Urinary bladder (tissue), 3 donors: ENCODE measurements at regions not wholly inside any gene's neighbourhood (a gene's known extent, or its start where the extent isn't known, plus 50 kb on each side); places are given as distances from the start of the nearest gene placed in this dataset.
"Not testable (repeated sequence)": the region's sequence is repeated elsewhere in the genome, so short reads cannot be mapped to it uniquely, and the experiment has no call there.

Source experiments
- DNase-seq: peaks from one replicate; pipeline ENCODE4 v3.0.0-alpha.2; 2015; ENCODE audit errors: extremely low spot score
- H3K27ac ChIP-seq: one replicate; pipeline ENCODE4 v1.5.1; 2013; ENCODE audit warnings: low read depth, mild to moderate bottlenecking, moderate library complexity
- H3K36me3 ChIP-seq: one replicate; pipeline ENCODE4 v1.6.1; 2013; ENCODE audit warnings: mild to moderate bottlenecking, moderate library complexity; ENCODE audit not compliant: insufficient read depth
- H3K4me1 ChIP-seq: one replicate; pipeline ENCODE4 v1.6.1; 2013; ENCODE audit warnings: mild to moderate bottlenecking, moderate library complexity; ENCODE audit not compliant: insufficient read depth
- H3K4me3 ChIP-seq: one replicate; pipeline ENCODE4 v1.5.1; 2013; ENCODE audit warnings: low read depth, low read length
- WGBS: extraction: QIAGEN DNeasy Blood & Tissue Kit; methylation state at CpG from one replicate; pipeline ENCODE4 v1.1.7; 2013; 5-methylcytosine and 5-hydroxymethylcytosine counted together
- donor health status: healthy with polysubstance abuse.
- donor health status: healthy.

GRCh38 chr15:46079046-46079445 is 444.2 kb downstream of the SQOR start:
- 96% methylated on average over 3 of the region's 3 CpGs for WGBS
- no peak overlapping the region for H3K4me3 ChIP-seq
- no peaks in the 10 kb centered on the region for H3K4me1 ChIP-seq
- DNase-seq: no peak
- no peaks in the 10 kb centered on the region for H3K36me3 ChIP-seq
- no peak overlapping the region for H3K27ac ChIP-seq

GRCh38 chr15:46080016-46080415 is 445.2 kb downstream of the SQOR start:
- DNase-seq: peak; percentile 26
- H3K4me3 ChIP-seq: no peak overlapping the region
- H3K4me1 ChIP-seq: no peaks in the 10 kb centered on the region
- H3K27ac ChIP-seq: no peak overlapping the region
- H3K36me3 ChIP-seq: no peaks in the 10 kb centered on the region
- 36% methylated on average over 7 of the region's 7 CpGs for WGBS

- no peak overlapping the region for H3K4me3 ChIP-seq
- 85% methylated on average over 3 of the region's 3 CpGs for WGBS
- H3K36me3 ChIP-seq: no peaks in the 10 kb centered on the region
- no peaks in the 10 kb centered on the region for H3K4me1 ChIP-seq
- no peak for DNase-seq
- no peak overlapping the region for H3K27ac ChIP-seq
Measured at GRCh38 chr15:46088486-46089445, 453.9 kb downstream of the SQOR start.

- no peak overlapping the region for H3K4me3 ChIP-seq
- DNase-seq: no peak
- H3K4me1 ChIP-seq: no peaks in the 10 kb centered on the region
- H3K27ac ChIP-seq: no peak overlapping the region
- no peaks in the 10 kb centered on the region for H3K36me3 ChIP-seq
- WGBS: 74% methylated on average over 4 of the region's 4 CpGs
Measured at GRCh38 chr15:46089467-46089935, 454.7 kb downstream of the SQOR start.

GRCh38 chr15:46091860-46092450 is 457.1 kb downstream of the SQOR start:
- 74% methylated on average over 16 of the region's 16 CpGs for WGBS
- Histone ChIP-seq H3K4me1 (no peaks in the 10 kb centered on the region), H3K27ac (no peak overlapping the region), H3K36me3 (no peaks in the 10 kb centered on the region), H3K4me3 (no peak overlapping the region)
- no peak for DNase-seq

GRCh38 chr15:46098006-46098405 is 463.2 kb downstream of the SQOR start:
- not testable (repeated sequence) for H3K4me1 ChIP-seq
- WGBS: 98% methylated on average over 32 of the region's 32 CpGs

GRCh38 chr15:46110755-46111154 is 475.9 kb downstream of the SQOR start:
- Histone ChIP-seq H3K36me3 (no peaks in the 10 kb centered on the region), H3K4me3 (no peak overlapping the region), H3K27ac (no peak overlapping the region), H3K4me1 (peaks cover 2% of the 10 kb centered on the region)
- WGBS: 75% methylated on average over 2 of the region's 2 CpGs
- DNase-seq: no peak

More at GRCh38 chr15:46098006-46098405, 463.2 kb downstream of the SQOR start:
- not testable (repeated sequence) for H3K4me3 ChIP-seq, DNase-seq, H3K27ac ChIP-seq, H3K36me3 ChIP-seq

GRCh38 chr15:46111730-46112129 is 476.9 kb downstream of the SQOR start:
- DNase-seq: no peak
- peaks cover 2% of the 10 kb centered on the region for H3K4me1 ChIP-seq
- WGBS: 74% methylated on average over 3 of the region's 3 CpGs
- no peak overlapping the region for H3K4me3 ChIP-seq
- no peak overlapping the region for H3K27ac ChIP-seq
- no peaks in the 10 kb centered on the region for H3K36me3 ChIP-seq

- DNase-seq: no peak
- H3K36me3 ChIP-seq: no peaks in the 10 kb centered on the region
- no peak overlapping the region for H3K27ac ChIP-seq
- H3K4me1 ChIP-seq: no peaks in the 10 kb centered on the region
- no peak overlapping the region for H3K4me3 ChIP-seq
Measured at GRCh38 chr15:46117071-46117470, 482.2 kb downstream of the SQOR start.

- Histone ChIP-seq H3K4me1 (no peaks in the 10 kb centered on the region), H3K36me3 (no peaks in the 10 kb centered on the region), H3K27ac (no peak overlapping the region), H3K4me3 (no peak overlapping the region)
- 87% methylated on average over 3 of the region's 3 CpGs for WGBS
- DNase-seq: no peak
Measured at GRCh38 chr15:46120713-46121112, 485.9 kb downstream of the SQOR start.

- Histone ChIP-seq H3K4me1 (no peaks in the 10 kb centered on the region), H3K4me3 (no peak overlapping the region), H3K36me3 (no peaks in the 10 kb centered on the region), H3K27ac (no peak overlapping the region)
- no peak for DNase-seq
Measured at GRCh38 chr15:46121441-46121840, 486.6 kb downstream of the SQOR start.

GRCh38 chr15:46126581-46126980 is 491.8 kb downstream of the SQOR start:
- 85% methylated on average over 3 of the region's 3 CpGs for WGBS

GRCh38 chr15:46127361-46127874 is 492.6 kb downstream of the SQOR start:
- Histone ChIP-seq H3K4me3 (no peak overlapping the region), H3K36me3 (no peaks in the 10 kb centered on the region), H3K27ac (no peak overlapping the region), H3K4me1 (no peaks in the 10 kb centered on the region)
- no peak for DNase-seq
- 82% methylated on average over 3 of the region's 3 CpGs for WGBS

More at GRCh38 chr15:46126581-46126980, 491.8 kb downstream of the SQOR start:
- Histone ChIP-seq H3K36me3 (no peaks in the 10 kb centered on the region), H3K4me1 (no peaks in the 10 kb centered on the region), H3K4me3 (no peak overlapping the region), H3K27ac (no peak overlapping the region)
- DNase-seq: no peak

- DNase-seq: no peak
- Histone ChIP-seq H3K4me3 (no peak overlapping the region), H3K4me1 (no peaks in the 10 kb centered on the region), H3K36me3 (no peaks in the 10 kb centered on the region), H3K27ac (no peak overlapping the region)
- WGBS: 88% methylated on average over 1 of the region's 1 CpG
Measured at GRCh38 chr15:46129145-46129544, 494.3 kb downstream of the SQOR start.
